K562 (cell line): ENCODE measurements at regions not wholly inside any gene's neighbourhood (a gene's known extent, or its start where the extent isn't known, plus 50 kb on each side); places are given as distances from the start of the nearest gene placed in this dataset.

ENCODE experiments used
- BRCA1 ChIP-seq, 2 experiments: fragments of 450-650 bp in 1 of 2; sonication (generic) in 1 of 2; formaldehyde crosslinking in 1 of 2; IDR thresholded peaks; 2 replicates each; pipeline versions ENCODE4 v1.5.0 to v1.6.1; 2017 to 2020; ENCODE audit warnings: mild to moderate bottlenecking in 1 of 2, missing genetic modification reagents in 1 of 2
- EGR1 ChIP-seq: fragments of 450-650 bp; conservative IDR thresholded peaks from 2 replicates; pipeline ENCODE4 v1.6.1; 2017; ENCODE audit warnings: mild to moderate bottlenecking
- ELF4 ChIP-seq: fragments of 450-650 bp; formaldehyde crosslinking; IDR thresholded peaks from 2 replicates; pipeline ENCODE4 v1.4.0; 2022; ENCODE audit warnings: missing genetic modification characterization
- HDGF ChIP-seq: fragments of 450-650 bp; IDR thresholded peaks from 2 replicates; pipeline ENCODE4 v1.6.1; 2016
- KDM1A ChIP-seq, 2 experiments: fragments of 450-650 bp; IDR thresholded peaks; 2 replicates each; pipeline ENCODE4 v1.6.1; 2016; ENCODE audit warnings: mild to moderate bottlenecking in 2 of 2
- NFE2L1 ChIP-seq: fragments of 450-650 bp; IDR thresholded peaks from 2 replicates; pipeline ENCODE4 v1.6.1; 2016; ENCODE audit warnings: missing genetic modification characterization, low read depth, mild to moderate bottlenecking, missing compliant biosample characterization, moderate library complexity, borderline replicate concordance
- SLC30A9 ChIP-seq: fragments of 250-450 bp; sonication (Bioruptor Pico); IDR thresholded peaks from 2 replicates; pipeline ENCODE4 v1.8.0; 2022; ENCODE audit warnings: mild to moderate bottlenecking, moderate library complexity
- SMARCC2 ChIP-seq: fragments of 450-650 bp; IDR thresholded peaks from 2 replicates; pipeline ENCODE4 v1.6.1; 2017; ENCODE audit warnings: antibody characterized with exemption, moderate library complexity, mild to moderate bottlenecking, low read depth
- SMC3 ChIP-seq: conservative IDR thresholded peaks from 2 replicates; pipeline ENCODE4 v1.6.1; 2011; ENCODE audit warnings: low read depth, low read length, improper control_type of control experiment; ENCODE audit not compliant: insufficient read depth
- ZNF121 ChIP-seq: sonication (generic); formaldehyde crosslinking; conservative IDR thresholded peaks from 2 replicates; pipeline ENCODE4 v1.8.0; 2022; ENCODE audit warnings: missing genetic modification reagents
- ZNF140 ChIP-seq: fragments of 250-450 bp; sonication (Bioruptor Pico); IDR thresholded peaks from 2 replicates; pipeline ENCODE4 v1.8.0; 2021; ENCODE audit warnings: moderate library complexity, mild to moderate bottlenecking, inconsistent platforms
- TF ChIP-seq, protein P1 (sequence below): sonication (generic); formaldehyde crosslinking; IDR thresholded peaks from 2 replicates; pipeline ENCODE4 v1.8.0; 2022; ENCODE audit warnings: mild to moderate bottlenecking, missing genetic modification reagents, borderline replicate concordance
- TF ChIP-seq, protein P2 (sequence below): fragments of 250-450 bp; sonication (Bioruptor Pico); IDR thresholded peaks from 2 replicates; pipeline ENCODE4 v1.5.0; 2020; ENCODE audit warnings: mild to moderate bottlenecking, borderline replicate concordance
- TF ChIP-seq, protein P3 (sequence below): sonication (generic); formaldehyde crosslinking; IDR thresholded peaks from 2 replicates; pipeline ENCODE4 v1.8.1; 2022; ENCODE audit warnings: missing genetic modification reagents

DNA sequence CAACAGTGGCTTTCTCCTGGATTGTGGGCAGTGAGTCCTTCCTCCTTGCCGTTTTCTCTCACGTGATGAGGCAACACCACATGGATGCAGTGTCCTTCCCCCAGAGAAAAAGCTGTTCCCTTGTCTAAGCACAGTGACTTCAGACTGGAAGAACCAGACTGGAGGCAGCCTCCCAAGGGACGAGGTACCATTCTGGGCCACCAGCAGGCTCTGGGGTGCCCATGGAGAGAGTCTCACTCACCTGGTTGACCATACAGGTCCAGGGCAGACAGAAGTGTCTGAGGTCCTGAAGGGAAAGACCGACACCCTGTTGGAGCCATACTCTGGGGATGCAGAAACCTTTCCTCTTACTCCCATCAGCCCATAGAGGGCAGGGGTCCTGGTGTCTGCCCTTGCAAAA is 69.2 kb upstream of the DOCK1 start:
- TF ChIP-seq NFE2L1 (tag) (no peak), SLC30A9 (CRISPR knock-in tag) (no peak), ZNF121 (no peak), EGR1 (no peak), SMARCC2 (no peak), KDM1A (IDR thresholded peaks at IDR 0.05) (no peak), ZNF140 (CRISPR knock-in tag) (no peak), BRCA1 (IDR thresholded peaks at IDR 0.05) (no peak), BRCA1 (CRISPR knock-in tag; IDR thresholded peaks at IDR 0.05) (no peak), HDGF (no peak), SMC3 (no peak), ELF4 (CRISPR knock-in tag) (no peak)
- TF ChIP-seq, protein P1, sequence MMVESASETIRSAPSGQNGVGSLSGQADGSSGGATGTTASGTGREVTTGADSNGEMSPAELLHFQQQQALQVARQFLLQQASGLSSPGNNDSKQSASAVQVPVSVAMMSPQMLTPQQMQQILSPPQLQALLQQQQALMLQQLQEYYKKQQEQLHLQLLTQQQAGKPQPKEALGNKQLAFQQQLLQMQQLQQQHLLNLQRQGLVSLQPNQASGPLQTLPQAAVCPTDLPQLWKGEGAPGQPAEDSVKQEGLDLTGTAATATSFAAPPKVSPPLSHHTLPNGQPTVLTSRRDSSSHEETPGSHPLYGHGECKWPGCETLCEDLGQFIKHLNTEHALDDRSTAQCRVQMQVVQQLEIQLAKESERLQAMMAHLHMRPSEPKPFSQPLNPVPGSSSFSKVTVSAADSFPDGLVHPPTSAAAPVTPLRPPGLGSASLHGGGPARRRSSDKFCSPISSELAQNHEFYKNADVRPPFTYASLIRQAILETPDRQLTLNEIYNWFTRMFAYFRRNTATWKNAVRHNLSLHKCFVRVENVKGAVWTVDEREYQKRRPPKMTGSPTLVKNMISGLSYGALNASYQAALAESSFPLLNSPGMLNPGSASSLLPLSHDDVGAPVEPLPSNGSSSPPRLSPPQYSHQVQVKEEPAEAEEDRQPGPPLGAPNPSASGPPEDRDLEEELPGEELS (CRISPR knock-in tag), result no peak
- TF ChIP-seq, protein P2, sequence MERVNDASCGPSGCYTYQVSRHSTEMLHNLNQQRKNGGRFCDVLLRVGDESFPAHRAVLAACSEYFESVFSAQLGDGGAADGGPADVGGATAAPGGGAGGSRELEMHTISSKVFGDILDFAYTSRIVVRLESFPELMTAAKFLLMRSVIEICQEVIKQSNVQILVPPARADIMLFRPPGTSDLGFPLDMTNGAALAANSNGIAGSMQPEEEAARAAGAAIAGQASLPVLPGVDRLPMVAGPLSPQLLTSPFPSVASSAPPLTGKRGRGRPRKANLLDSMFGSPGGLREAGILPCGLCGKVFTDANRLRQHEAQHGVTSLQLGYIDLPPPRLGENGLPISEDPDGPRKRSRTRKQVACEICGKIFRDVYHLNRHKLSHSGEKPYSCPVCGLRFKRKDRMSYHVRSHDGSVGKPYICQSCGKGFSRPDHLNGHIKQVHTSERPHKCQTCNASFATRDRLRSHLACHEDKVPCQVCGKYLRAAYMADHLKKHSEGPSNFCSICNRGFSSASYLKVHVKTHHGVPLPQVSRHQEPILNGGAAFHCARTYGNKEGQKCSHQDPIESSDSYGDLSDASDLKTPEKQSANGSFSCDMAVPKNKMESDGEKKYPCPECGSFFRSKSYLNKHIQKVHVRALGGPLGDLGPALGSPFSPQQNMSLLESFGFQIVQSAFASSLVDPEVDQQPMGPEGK (CRISPR knock-in tag), result no peak
- TF ChIP-seq, protein P3, sequence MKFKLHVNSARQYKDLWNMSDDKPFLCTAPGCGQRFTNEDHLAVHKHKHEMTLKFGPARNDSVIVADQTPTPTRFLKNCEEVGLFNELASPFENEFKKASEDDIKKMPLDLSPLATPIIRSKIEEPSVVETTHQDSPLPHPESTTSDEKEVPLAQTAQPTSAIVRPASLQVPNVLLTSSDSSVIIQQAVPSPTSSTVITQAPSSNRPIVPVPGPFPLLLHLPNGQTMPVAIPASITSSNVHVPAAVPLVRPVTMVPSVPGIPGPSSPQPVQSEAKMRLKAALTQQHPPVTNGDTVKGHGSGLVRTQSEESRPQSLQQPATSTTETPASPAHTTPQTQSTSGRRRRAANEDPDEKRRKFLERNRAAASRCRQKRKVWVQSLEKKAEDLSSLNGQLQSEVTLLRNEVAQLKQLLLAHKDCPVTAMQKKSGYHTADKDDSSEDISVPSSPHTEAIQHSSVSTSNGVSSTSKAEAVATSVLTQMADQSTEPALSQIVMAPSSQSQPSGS (CRISPR knock-in tag), result no peak
